ENCODE measurements at regions not wholly inside any gene's neighbourhood (a gene's known extent, or its start where the extent isn't known, plus 50 kb on each side); places are given as distances from the start of the nearest gene placed in this dataset.

GRCh38 chr3:106116733-106117489 lies 248.1 kb upstream of the CBLB start:
- no peak for TF ChIP-seq CTCF (IDR thresholded peaks at IDR 0.05)
- TF ChIP-seq POLR2A (IDR thresholded peaks at IDR 0.05) = no peak
- TF ChIP-seq EP300 (IDR thresholded peaks at IDR 0.05) = no peak
